ENCODE measurements at regions not wholly inside any gene's neighbourhood (a gene's known extent, or its start where the extent isn't known, plus 50 kb on each side); places are given as distances from the start of the nearest gene placed in this dataset.
"Not testable (repeated sequence)": the region's sequence is repeated elsewhere in the genome, so short reads cannot be mapped to it uniquely, and the experiment has no call there.

- in situ Hi-C loops (cut with HindIII; ENCODE audit: low sequenced_read_pairs), result no loop called here
- no peak overlapping the region for H3K4me3 ChIP-seq (ENCODE audit: low read depth, low read length)
- DNase-seq (ENCODE audit: low read depth, low spot score), result no peak
- no peak for TF ChIP-seq CTCF (IDR thresholded peaks at IDR 0.05; ENCODE audit: low read depth, low read length)
Observed at GRCh38 chr10:56487746-56488145, 126.7 kb upstream of the ZWINT start.

- TF ChIP-seq CTCF (IDR thresholded peaks at IDR 0.05; ENCODE audit: low read depth, low read length), result no peak
- DNase-seq (ENCODE audit: low read depth, low spot score), result no peak
- in situ Hi-C loops (cut with HindIII; ENCODE audit: low sequenced_read_pairs), result no loop called here
- no peak overlapping the region for H3K4me3 ChIP-seq (ENCODE audit: low read depth, low read length)
Observed at GRCh38 chr10:56481521-56482091, 120.5 kb upstream of the ZWINT start.

DNA sequence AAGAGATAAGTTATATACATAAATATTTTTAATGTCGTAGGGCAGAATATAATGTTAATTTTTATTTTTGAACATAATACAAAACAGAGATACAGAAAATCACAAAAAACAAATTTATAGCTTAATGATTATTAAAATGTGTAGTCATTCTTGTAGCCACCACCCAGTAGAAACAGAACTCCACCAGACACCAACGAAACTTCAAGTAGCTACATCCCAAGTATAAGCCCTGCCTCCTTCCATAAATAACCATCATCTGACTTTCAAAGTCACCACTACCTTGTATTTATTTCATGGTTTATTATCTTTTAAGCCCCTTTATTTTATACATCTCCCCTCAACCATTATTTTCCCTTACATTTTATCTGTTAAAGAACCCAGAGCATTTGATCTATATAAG is 111.9 kb upstream of the ZWINT start:
- H3K4me3 ChIP-seq (ENCODE audit: low read depth, low read length), result no peak overlapping the region
- TF ChIP-seq CTCF (IDR thresholded peaks at IDR 0.05; ENCODE audit: low read depth, low read length), result no peak
- in situ Hi-C loops (cut with HindIII; ENCODE audit: low sequenced_read_pairs), result no loop called here
- no peak for DNase-seq (ENCODE audit: low read depth, low spot score)

DNA sequence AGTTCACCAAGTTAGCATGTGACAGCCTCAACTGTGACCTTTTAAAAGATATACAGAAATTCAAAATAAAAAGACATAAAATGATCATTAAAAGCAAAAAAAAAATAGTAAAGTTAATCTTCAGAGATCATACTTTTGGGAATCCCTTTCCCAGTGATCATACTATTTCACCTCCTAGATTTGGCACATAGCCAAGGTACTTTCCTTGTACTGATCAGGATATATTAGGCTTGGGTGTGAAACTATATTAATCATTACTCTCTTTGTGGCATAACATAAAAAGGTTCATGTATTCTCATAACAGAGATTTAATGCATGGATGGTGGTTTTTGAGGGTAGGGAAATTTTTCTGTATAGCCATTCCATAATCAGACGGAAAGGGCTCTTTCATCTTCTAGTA is 109.6 kb upstream of the ZWINT start:
- no peak overlapping the region for H3K4me3 ChIP-seq (ENCODE audit: low read depth, low read length)
- no peak for TF ChIP-seq CTCF (IDR thresholded peaks at IDR 0.05; ENCODE audit: low read depth, low read length)
- DNase-seq (ENCODE audit: low read depth, low spot score), result no peak
- in situ Hi-C loops (cut with HindIII; ENCODE audit: low sequenced_read_pairs), result no loop called here

GRCh38 chr10:56469482-56469881 is 108.4 kb upstream of the ZWINT start:
- no peak for TF ChIP-seq CTCF (IDR thresholded peaks at IDR 0.05; ENCODE audit: low read depth, low read length)
- no peak for DNase-seq (ENCODE audit: low read depth, low spot score)
- H3K4me3 ChIP-seq (ENCODE audit: low read depth, low read length), result no peak overlapping the region
- in situ Hi-C loops (cut with HindIII; ENCODE audit: low sequenced_read_pairs), result no loop called here

DNA sequence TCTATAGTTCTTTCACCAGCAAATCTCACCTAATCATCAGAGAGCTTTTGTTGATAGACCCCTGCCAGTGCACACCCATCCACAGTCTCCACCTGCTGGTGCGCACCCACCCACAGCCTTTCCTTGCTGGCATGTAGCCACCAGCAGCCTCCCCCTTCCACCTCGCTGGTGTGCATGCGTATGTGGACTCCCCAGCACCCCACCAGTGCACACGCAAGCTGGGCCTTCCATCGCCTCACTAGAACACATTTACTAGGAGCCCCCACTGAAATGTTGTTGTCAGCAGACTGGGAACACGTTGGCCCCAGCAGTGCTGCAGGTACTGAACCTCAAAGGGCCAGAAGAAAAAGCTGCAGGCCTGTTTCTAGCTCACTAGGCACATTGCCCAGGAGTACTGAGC is 104.9 kb upstream of the ZWINT start:
- no peak overlapping the region for H3K4me3 ChIP-seq (ENCODE audit: low read depth, low read length)
- TF ChIP-seq CTCF (IDR thresholded peaks at IDR 0.05; ENCODE audit: low read depth, low read length), result no peak
- no peak for DNase-seq (ENCODE audit: low read depth, low spot score)
- in situ Hi-C loops (cut with HindIII; ENCODE audit: low sequenced_read_pairs), result no loop called here

DNA sequence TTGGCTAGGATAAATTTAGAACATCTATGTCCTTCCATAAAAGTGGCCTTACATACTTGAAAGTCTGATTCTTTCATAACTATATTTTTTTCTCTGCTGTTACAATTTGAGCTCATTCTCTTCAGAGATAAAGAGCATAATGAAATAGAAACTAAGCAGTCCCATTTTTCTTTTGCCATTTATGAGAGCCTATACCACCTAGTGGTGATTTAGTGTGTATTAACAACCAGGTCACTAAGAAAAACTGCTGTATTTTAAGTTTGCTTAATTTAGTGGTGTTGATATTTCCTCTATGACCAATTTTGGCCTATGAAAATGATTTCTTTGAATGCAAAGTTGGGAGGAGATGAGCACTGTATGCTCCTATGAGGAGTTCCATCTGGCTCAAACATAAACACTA is 88.7 kb upstream of the ZWINT start:
- DNase-seq (ENCODE audit: low read depth, low spot score), result no peak
- H3K4me3 ChIP-seq (ENCODE audit: low read depth, low read length), result no peak overlapping the region
- no peak for TF ChIP-seq CTCF (IDR thresholded peaks at IDR 0.05; ENCODE audit: low read depth, low read length)
- in situ Hi-C loops (cut with HindIII; ENCODE audit: low sequenced_read_pairs), result no loop called here

DNA sequence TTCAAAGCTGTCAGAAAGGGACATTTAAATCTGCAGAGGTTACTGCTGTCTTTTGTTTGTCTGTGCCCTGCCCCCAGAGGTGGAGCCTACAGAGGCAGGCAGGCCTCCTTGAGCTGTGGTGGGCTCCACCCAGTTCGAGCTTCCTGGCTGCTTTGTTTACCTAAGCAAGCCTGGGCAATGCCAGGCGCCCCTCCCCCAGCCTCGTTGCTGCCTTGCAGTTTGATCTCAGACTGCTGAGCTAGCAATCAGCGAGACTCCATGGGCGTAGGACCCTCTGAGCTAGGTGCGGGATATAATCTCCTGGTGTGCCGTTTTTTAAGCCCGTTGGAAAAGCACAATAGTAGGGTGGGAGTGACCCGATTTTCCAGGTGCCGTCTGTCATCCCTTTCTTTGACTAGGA is 86.6 kb upstream of the ZWINT start:
- H3K4me3 ChIP-seq (ENCODE audit: low read depth, low read length); in situ Hi-C loops (cut with HindIII; ENCODE audit: low sequenced_read_pairs); DNase-seq (ENCODE audit: low read depth, low spot score): not testable (repeated sequence)

- in situ Hi-C loops (cut with HindIII; ENCODE audit: low sequenced_read_pairs); H3K4me3 ChIP-seq (ENCODE audit: low read depth, low read length); DNase-seq (ENCODE audit: low read depth, low spot score): not testable (repeated sequence)
Observed at GRCh38 chr10:56441337-56441736, 80.3 kb upstream of the ZWINT start.

Measured in astrocyte of the spinal cord (primary cell).